Fibroblast of pulmonary artery (primary cell): ENCODE measurements at regions not wholly inside any gene's neighbourhood (a gene's known extent, or its start where the extent isn't known, plus 50 kb on each side); places are given as distances from the start of the nearest gene placed in this dataset.

Source experiments
- DNase-seq: peaks from one replicate; pipeline ENCODE4 v3.0.0-alpha.2; 2010; ENCODE audit warnings: low read depth
- H3K4me3 ChIP-seq: replicated peaks from 2 replicates; pipeline ENCODE4 v1.5.1; 2011; ENCODE audit warnings: low read depth, mild to moderate bottlenecking, control low read depth, low read length, moderate library complexity
- CTCF ChIP-seq: IDR thresholded peaks from 2 replicates; pipeline ENCODE4 v1.5.1; 2011; ENCODE audit warnings: mild to moderate bottlenecking, control low read depth, low read length, inconsistent platforms; ENCODE audit errors: missing control alignments

- no peak for DNase-seq
- TF ChIP-seq CTCF = no peak
- H3K4me3 ChIP-seq = no peak overlapping the region
Measured at GRCh38 chr16:76023835-76024234, 253.4 kb upstream of the CNTNAP4 start.

- no peak overlapping the region for H3K4me3 ChIP-seq
- DNase-seq = no peak
- no peak for TF ChIP-seq CTCF
Measured at GRCh38 chr16:76035689-76036088, 241.5 kb upstream of the CNTNAP4 start.

GRCh38 chr16:76038097-76038496 lies 239.1 kb upstream of the CNTNAP4 start:
- DNase-seq = no peak
- no peak for TF ChIP-seq CTCF
- no peak overlapping the region for H3K4me3 ChIP-seq

- no peak for DNase-seq
- TF ChIP-seq CTCF = no peak
- H3K4me3 ChIP-seq = no peak overlapping the region
Measured at GRCh38 chr16:76052725-76053124, 224.5 kb upstream of the CNTNAP4 start.

GRCh38 chr16:76059186-76059585 lies 218.0 kb upstream of the CNTNAP4 start:
- TF ChIP-seq CTCF = no peak
- no peak overlapping the region for H3K4me3 ChIP-seq
- DNase-seq = no peak

- no peak overlapping the region for H3K4me3 ChIP-seq
- DNase-seq = no peak
- TF ChIP-seq CTCF = no peak
Measured at GRCh38 chr16:76059701-76060100, 217.5 kb upstream of the CNTNAP4 start.

- DNase-seq = no peak
- no peak overlapping the region for H3K4me3 ChIP-seq
- no peak for TF ChIP-seq CTCF
Measured at GRCh38 chr16:76071690-76072089, 205.5 kb upstream of the CNTNAP4 start.
